Lower leg skin (tissue), 4 donors: ENCODE measurements at regions not wholly inside any gene's neighbourhood (a gene's known extent, or its start where the extent isn't known, plus 50 kb on each side); places are given as distances from the start of the nearest gene placed in this dataset.

Experiments used
- DNase-seq, 2 donors: peaks; one replicate each; pipeline ENCODE4 v3.0.0-alpha.2; 2019; ENCODE audit warnings: low spot score in 2 of 2
- H3K4me3 ChIP-seq: fragments of 200-600 bp; sonication (generic); 2 replicates; pipeline ENCODE4 v1.5.1; 2017; ENCODE audit warnings: mild to moderate bottlenecking, low read depth; ENCODE audit not compliant: poor library complexity, severe bottlenecking
- POLR2A ChIP-seq, 2 donors: fragments of 450-650 bp; IDR thresholded peaks; one replicate each; pipeline ENCODE4 v1.6.1; 2016 to 2017; ENCODE audit warnings: antibody characterized with exemption in 2 of 2, mild to moderate bottlenecking in 1 of 2, moderate library complexity in 1 of 2
- WGBS, 2 donors: methylation state at CpG; one replicate each; pipeline ENCODE4 v1.1.5; 2018; 5-methylcytosine and 5-hydroxymethylcytosine counted together
- intact Hi-C: fragments of 100-400 bp; cut with DNase I; formaldehyde crosslinking; loops from one replicate; pipeline ENCODE4 v1.15.0; 2023; ENCODE audit warnings: low total_unique reads
- TF ChIP-seq, protein P1 (sequence below), 3 donors: fragments of 450-650 bp; IDR thresholded peaks; one replicate each; pipeline ENCODE4 v1.5.1; 2016; ENCODE audit warnings: antibody characterized with exemption in 3 of 3, mild to moderate bottlenecking in 3 of 3, moderate library complexity in 2 of 3

GRCh38 chr4:131381055-131381454 is 1768.0 kb upstream of the PCDH10 start:
- 85 to 91% methylated on average over 2 of the region's 2 CpGs for WGBS, 2 donors
- intact Hi-C loops = no loop called here
- TF ChIP-seq, protein P1, sequence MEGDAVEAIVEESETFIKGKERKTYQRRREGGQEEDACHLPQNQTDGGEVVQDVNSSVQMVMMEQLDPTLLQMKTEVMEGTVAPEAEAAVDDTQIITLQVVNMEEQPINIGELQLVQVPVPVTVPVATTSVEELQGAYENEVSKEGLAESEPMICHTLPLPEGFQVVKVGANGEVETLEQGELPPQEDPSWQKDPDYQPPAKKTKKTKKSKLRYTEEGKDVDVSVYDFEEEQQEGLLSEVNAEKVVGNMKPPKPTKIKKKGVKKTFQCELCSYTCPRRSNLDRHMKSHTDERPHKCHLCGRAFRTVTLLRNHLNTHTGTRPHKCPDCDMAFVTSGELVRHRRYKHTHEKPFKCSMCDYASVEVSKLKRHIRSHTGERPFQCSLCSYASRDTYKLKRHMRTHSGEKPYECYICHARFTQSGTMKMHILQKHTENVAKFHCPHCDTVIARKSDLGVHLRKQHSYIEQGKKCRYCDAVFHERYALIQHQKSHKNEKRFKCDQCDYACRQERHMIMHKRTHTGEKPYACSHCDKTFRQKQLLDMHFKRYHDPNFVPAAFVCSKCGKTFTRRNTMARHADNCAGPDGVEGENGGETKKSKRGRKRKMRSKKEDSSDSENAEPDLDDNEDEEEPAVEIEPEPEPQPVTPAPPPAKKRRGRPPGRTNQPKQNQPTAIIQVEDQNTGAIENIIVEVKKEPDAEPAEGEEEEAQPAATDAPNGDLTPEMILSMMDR (IDR thresholded peaks at IDR 0.05) = no peak
- TF ChIP-seq POLR2A (IDR thresholded peaks at IDR 0.05) = no peak

DNA sequence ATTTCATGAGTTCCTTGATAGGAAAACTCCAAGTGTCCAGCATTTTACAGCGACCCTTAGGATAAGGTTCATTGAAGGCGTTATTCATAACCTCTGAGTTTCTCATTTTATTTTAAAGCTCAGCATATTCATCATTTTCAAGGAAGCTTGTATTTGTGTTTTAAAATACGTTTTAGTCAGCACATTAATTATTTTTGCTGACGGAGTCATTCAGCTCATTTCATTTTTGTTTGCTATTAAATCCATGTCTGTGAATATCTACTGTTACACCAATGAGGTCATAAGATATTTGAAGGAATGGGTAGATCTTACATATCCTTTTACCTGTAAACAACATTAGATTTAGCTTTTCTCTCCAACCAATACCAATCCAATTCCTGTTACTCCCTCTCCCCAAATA is 1766.3 kb upstream of the PCDH10 start:
- intact Hi-C loops = no loop called here
- no peak for DNase-seq
- TF ChIP-seq, protein P1 (IDR thresholded peaks at IDR 0.05) = no peak
- no peak for TF ChIP-seq POLR2A (IDR thresholded peaks at IDR 0.05)
- 77 to 79% methylated on average over 4 of the region's 4 CpGs for WGBS, 2 donors
- H3K4me3 ChIP-seq = no peak overlapping the region

More at GRCh38 chr4:131381055-131381454, 1768.0 kb upstream of the PCDH10 start:
- H3K4me3 ChIP-seq = no peak overlapping the region
- no peak for DNase-seq

DNA sequence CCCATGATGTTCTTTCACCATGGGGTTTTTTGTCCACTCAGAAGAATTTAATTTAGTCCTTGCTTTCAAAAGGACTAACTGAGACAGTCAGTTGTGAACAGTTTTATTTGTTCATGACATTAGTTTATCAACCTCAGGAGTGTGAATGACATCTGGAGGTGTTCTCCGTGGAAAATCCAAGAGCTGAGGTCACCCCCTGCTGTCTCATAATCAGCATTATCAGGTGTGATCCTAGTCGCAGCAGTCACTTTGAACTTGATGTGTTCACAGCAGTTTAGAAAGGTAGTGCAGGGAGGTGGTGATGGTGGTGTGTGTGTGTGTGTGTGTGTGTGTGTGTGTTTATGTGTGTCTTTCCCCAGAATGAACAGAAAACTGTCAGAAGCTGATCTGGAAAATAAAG is 1760.8 kb upstream of the PCDH10 start:
- no peak for TF ChIP-seq POLR2A (IDR thresholded peaks at IDR 0.05)
- TF ChIP-seq, protein P1 (IDR thresholded peaks at IDR 0.05) = no peak
- no peak for DNase-seq
- WGBS, 2 donors = 43 to 44% methylated on average over 2 of the region's 2 CpGs
- H3K4me3 ChIP-seq = no peak overlapping the region
- intact Hi-C loops = no loop called here

GRCh38 chr4:131408102-131408501 is 1741.0 kb upstream of the PCDH10 start:
- 72 to 82% methylated on average over 8 of the region's 8 CpGs for WGBS, 2 donors
- no peak overlapping the region for H3K4me3 ChIP-seq
- no peak for DNase-seq
- no peak for TF ChIP-seq POLR2A (IDR thresholded peaks at IDR 0.05)
- TF ChIP-seq, protein P1 (IDR thresholded peaks at IDR 0.05) = no peak
- intact Hi-C loops = no loop called here

GRCh38 chr4:131411393-131411792 is 1737.7 kb upstream of the PCDH10 start:
- intact Hi-C loops = no loop called here
- H3K4me3 ChIP-seq = no peak overlapping the region
- DNase-seq = no peak
- 79 to 83% methylated on average over 1 of the region's 1 CpG for WGBS, 2 donors
- TF ChIP-seq, protein P1 (IDR thresholded peaks at IDR 0.05) = no peak
- TF ChIP-seq POLR2A (IDR thresholded peaks at IDR 0.05) = no peak

- intact Hi-C loops = no loop called here
- no peak overlapping the region for H3K4me3 ChIP-seq
- no peak for TF ChIP-seq POLR2A (IDR thresholded peaks at IDR 0.05)
- TF ChIP-seq, protein P1 (IDR thresholded peaks at IDR 0.05) = no peak
- 74 to 80% methylated on average over 3 of the region's 3 CpGs for WGBS, 2 donors
- DNase-seq = no peak
Measured at GRCh38 chr4:131419147-131419546, 1729.9 kb upstream of the PCDH10 start.
